ENCODE measurements at regions not wholly inside any gene's neighbourhood (a gene's known extent, or its start where the extent isn't known, plus 50 kb on each side); places are given as distances from the start of the nearest gene placed in this dataset.
"Not testable (repeated sequence)": the region's sequence is repeated elsewhere in the genome, so short reads cannot be mapped to it uniquely, and the experiment has no call there.

GRCh38 chr4:64001229-64001898, 407.9 kb downstream of the TECRL start:
- DNase-seq = no peak

DNA sequence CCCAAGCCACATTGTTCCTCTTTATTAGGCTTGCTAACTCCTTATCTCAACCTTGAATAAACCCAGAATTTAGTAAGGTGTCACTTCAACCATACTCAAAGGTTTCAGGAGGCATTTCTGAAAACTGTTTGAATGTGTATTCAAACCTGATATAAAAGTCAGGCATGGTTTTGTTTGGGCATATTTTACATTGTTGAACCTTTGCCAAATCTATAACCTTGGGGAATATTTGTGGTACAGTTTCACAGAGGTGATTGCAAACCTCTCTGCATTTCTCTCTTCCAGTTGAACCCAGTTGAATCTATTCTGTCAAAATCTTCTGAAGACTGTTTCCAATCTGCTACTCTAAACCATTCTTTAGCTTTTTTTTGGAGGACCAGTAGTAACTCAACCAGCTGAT, 409.0 kb downstream of the TECRL start:
- DNase-seq = no peak

DNA sequence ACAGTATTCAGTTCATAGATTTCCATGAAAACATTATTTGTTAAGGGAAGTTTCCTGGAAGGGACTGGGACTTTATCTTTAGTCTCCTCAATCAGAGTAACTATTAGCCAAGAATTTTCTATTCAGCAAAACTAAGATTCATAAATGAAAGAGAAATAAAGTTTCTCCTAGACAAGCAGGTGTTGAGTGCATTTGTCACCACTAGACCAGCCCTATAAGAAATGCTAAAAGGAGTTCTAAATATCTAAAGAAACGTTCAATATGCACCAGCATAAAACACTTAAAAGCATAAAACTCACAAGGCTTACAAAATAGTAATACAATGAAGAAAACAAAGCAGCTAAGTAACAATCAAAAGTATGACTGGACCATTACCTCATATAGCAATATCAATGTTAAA, 423.0 kb downstream of the TECRL start:
- DNase-seq = no peak

DNA sequence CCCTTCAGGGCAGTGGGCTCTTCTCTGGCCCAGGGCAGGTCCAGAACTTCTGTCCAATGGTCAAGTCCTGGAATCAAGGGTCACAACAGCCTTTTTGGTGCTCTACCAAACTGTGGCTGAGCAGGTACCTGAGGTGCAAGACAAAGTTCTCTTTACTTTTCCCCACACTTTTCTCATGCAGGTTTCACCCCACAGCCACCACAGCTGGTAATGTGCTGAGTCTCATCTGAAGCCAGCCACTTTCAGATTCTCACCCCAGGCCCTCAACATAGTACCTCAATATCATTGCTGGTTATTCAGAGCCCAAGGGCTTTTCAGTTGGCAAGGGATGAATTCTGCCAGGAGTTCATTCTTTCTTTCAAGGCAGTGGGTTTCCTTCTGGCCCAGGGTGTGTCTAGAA, 426.0 kb downstream of the TECRL start:
- no peak for DNase-seq

DNA sequence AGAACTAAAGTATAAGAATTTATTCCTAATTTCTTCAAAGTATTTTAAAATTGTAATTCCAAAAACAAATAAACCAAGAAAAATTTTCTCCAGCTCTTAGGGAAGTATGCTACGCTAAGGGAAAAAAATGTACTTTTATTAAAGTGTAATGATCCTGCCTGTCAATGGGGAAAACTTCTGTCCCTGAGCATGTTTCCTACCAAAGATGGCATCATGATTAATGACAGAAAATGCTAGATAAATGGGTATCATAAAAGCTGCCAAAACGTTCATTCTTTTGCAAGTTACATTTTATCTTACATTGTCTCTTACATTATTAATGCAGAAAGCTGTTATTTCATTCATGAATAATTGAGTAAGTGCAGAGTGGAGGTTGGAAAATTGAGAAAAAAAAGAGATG, 443.4 kb downstream of the TECRL start:
- DNase-seq = no peak

DNA sequence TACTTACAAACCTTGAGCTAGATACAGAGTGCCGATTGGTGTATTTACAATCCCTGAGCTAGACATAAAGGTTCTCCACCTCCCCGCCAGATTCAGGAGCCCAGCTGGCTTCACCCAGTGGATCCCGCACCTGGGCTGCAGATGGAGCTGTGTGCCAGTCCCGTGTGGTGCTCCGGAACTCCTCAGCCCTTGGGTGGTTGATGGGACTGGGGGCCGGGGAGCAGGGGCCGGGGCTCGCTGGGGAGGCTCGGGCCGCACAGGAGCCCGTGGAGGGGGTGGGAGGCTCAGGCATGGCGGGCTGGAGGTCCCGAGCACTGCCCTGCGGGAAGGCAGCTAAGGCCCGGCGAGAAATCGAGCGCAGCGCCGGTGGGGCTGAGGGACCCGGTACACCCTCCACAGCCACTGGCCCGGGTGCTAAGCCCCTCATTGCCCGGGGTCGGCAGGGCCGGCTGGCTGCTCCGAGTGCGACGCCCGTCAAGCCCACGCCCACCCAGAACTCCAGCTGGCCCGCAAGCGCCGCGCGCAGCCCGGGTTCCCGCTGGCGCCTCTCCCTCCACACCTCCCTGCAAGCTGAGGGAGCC, 466.5 kb downstream of the TECRL start:
- DNase-seq = not testable (repeated sequence)

DNA sequence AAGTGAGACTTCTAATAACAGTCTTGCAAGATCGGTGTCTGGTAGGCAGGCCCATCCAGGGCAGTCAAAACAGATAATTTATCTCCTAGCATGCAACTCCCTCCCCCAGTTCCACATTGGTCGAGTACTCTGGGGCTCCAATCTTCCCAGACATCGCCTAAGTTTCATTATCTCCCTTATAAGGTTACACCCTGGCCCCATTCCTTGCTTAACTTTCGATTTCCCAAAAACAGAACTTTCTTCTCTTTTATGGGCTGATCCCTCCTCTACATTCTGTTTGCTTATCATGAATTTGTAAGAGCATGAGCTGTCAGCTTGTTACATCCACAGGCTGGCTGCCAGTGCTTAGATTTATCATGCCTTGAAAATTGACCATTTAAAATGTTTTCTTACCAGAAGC, 471.3 kb downstream of the TECRL start:
- no peak for DNase-seq

GRCh38 chr4:63922146-63922545, 487.1 kb downstream of the TECRL start:
- DNase-seq = no peak

DNA sequence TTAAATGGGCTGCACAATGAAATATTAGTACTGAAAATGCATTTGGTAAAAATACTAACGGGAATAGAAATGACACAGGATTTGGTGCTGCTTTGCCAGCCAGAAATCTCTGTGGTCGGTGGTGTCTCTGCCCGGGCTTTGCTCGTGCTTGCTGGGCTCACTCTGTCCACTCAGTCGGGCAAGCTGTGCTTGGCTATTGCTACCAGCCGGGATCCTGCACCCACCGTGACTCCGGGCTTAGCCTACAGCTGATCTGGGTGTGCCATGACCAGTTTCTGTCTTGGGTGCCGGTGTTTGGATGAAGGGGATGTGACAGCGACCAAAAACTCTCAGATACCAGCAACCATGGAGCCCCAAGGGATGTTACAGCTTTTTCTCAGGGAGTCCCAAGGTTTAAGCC, 487.7 kb downstream of the TECRL start:
- DNase-seq = no peak

DNA sequence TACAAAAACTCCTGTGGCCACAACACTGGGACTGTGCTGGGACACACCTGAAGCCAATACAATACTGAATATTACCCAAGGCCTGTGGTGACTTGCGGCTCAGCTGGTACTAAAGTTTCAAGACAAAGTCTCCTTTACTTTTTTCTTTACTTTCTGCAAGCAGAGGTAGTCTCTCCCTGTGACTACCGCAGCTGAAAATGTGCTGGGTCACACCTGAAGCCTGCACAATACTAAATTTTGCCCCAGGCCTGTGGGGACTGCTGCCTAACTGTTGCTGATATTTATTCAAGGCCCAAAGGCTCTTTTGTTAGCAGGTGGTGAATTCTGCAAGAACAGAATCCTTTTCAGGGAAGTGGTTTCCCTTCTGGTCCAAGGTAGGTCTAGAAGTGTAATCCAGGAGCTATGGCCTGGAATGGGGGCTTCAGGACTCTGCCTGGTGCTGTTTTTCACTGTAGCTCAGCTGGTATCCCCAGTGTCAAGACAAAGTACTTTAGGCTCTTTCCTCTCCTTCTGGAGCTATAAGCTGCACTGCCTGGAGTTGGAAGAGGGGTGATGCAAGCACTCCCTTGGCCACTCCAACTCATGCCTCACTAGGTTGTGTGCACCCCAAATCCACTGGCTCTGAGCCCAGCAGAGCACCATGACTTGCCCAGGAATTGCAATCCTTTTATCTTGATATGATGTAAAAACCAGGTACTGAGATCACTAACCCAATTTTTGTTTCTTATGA, 489.4 kb downstream of the TECRL start:
- no peak for DNase-seq

GRCh38 chr4:63906660-63907183, 502.5 kb downstream of the TECRL start:
- no peak for DNase-seq

DNA sequence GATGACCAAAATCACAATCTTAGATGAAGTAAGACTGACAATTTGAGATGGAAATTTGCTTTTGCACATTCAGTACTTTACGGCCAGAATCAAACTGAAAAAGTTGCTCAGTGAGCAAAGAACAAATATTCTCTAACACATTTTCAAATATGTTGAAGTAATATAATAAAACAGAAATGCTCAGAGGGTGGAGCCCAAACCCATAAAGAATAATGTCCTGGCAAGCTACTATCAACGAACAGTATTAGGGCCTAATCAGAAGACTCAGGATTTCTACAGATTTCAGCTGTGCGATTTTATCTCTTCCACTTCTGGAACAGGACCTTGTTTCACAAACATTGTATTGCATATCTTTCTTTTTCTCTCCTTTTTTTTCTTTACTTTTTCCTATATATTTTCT, 505.0 kb downstream of the TECRL start:
- DNase-seq = no peak

DNA sequence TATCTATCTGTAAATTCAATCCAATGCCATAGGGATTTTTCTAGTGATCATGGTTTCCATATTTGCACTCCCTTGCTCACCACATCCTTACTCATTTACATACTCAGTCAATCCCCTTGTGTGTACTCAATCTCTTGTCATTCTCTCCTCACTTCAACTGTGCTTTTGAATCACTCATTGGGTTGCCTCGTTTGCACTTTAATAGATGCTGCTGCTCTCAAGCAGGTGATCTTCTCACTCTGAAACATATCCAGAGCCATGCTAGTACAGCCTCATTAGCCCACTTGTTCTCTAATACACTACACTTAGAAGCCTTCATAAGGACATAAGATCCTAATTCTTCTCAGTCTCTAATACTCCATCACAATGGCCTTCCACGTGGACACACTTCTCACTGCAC, 507.9 kb downstream of the TECRL start:
- DNase-seq = no peak

DNA sequence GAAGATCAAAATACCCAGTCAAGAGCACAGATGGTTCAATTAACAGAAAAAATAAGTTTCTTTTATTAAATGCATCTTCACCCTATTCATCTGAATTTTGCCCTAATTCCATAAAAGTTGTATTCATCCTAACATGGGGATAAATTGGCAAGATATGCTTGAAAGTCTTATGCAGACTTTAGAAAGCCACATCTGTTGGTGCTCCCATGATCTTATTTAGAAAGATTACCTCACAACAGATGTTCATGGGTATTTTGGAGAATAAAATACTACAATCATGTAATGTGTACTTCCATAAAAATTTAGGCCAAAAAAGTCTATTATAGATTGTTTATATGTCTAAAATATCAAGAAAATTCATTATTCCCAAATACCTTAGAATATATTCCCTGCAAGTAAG, 510.3 kb downstream of the TECRL start:
- DNase-seq = no peak

DNA sequence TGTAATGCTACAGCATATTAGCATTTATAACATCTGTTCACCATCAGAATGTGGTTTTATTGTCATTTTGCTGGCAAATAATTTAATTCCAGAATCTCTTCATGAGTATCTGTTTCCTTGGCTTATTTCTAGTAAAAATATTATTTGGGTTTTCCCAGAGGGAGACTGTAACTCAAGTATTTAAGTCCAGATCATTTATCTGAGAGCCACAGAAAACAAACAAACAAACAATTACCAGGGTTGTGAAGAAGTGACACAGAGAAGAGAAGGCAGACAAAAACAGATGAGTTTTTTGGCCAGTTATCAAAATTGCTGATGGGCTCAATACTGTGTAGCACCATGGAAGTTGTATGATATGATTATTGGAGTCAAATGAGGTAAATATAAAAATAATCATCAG, 515.1 kb downstream of the TECRL start:
- no peak for DNase-seq

DNA sequence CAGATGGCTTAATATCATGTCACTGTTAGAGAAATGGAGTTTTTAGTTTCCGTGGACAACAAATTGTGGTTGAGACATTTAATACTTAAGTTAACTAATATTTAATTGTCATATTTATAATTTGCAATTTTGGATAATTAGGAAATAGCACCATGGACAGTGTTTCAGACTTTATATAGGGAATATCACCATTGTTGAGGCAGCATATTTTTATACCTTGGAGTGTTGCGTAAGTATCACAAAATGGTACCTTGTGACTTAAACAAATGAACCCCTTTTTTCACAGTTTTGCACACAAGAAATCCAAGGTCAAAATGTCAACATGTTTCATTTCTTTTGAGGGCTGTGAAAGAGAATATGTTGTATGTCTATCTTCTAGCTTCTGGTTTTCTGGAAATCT, 539.9 kb downstream of the TECRL start:
- DNase-seq = no peak

DNA sequence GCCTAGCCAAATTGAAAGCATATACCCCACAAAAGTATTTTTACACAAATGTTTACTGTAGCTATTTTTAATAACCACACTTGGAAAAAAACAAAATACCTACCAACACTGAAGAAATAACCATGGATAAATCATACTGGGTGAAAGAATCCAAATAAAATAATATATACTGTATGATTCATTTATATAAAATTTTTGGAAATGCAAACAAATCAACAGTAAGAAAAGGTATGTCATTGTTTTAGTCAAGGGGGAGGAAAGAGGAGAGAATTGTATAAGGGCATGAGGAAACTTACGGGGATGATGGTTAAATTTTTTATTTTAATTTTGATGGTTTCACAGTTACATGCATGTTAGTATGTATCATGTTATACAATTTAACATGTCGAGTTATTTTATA, 557.8 kb downstream of the TECRL start:
- no peak for DNase-seq

DNA sequence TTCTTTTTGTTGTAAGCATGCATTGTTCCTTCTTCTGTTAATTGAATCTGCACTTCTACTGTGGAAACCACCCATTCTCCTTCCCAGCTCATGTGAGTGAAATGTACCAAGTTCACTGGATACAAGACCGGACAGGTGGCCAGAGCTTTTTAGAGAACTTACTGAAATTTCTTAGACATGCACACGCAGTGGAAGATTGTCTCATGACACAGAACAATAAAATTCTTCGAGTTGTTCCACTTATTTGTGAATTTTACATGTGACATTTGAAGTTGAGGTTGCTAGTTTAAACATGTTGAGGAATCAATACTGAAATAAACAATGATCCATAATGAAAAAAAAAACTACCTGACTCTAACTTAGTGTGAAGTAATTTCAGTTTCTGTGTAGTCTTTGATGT, 568.0 kb downstream of the TECRL start:
- no peak for DNase-seq

DNA sequence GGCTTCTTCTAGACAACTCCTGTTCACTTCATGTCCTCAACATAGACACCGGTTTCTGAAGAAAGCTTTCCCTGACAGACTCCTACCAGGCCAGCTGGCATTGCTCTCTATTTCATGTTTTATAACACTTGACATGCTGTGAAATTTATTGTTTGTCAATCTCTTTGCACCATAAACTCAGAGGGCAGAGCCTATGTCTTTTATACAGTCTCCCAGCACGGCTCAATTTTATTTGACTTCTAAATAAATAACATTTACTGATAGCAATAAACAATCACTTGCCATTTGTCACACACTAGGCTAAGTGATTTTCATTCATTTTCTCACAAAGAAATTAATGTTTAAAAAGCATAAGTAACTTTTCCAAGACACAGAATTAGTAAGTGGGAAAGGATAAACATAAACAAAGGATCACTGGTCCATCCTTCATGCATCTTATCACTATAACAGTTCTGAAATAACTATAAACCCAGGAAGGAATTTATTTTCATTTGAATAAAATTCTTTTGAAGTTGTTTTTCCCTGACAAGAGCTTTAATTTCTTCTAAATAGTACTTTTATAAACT, 577.6 kb downstream of the TECRL start:
- no peak for DNase-seq

DNA sequence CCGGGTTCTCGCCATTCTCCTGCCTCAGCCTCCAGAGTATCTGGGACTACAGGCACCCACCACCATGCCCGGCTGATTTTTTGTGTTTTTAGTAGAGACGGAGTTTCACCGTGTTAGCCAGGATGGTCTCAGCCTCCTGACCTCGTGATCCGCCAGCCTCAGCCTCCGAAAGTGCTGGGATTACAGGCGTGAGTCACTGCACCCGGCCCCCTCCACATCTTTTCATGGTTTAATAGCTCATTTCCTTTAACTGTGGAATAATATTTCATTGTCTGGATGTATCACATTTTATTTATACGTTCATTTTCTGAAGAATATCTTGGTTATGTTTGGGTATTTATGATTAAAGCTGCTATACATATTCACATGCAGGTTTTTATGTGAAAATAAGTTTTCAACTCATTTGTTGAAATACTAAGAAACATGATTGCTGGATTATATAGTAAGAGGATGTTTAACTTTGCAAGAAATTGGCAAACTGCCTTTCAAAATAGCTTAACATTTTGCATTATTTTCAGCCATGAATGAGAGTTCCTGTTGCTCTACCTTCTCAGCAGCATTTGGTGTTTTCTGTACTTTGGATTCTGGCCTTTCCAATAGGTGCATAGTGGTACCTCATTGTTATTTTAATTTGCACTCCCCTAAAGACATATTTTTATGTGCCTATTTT, 591.9 kb downstream of the TECRL start:
- DNase-seq = no peak

- no peak for DNase-seq
These were observed 594.9 kb downstream of the TECRL start for GRCh38 chr4:63814171-63814964.

DNA sequence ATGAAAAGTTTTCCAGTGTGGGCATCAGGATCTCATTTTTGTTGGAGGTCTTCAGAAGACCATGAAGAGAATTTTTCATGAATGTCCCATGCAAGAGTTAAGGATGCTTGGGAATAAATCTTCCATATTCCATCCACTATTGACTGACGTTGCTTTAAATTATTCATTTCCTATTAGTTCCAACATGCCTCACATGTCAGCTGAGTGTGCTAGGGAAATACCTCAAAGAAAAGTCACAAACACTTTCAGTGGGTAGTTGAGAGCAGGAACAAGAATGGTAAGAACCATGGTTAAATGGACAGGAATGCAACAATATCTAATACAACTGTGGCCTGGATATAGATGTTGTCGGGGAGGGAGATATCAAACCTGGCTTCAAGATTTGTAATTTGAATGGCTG, 610.1 kb downstream of the TECRL start:
- DNase-seq = no peak

- no peak for DNase-seq
These were observed 613.9 kb downstream of the TECRL start for GRCh38 chr4:63795301-63795700.
